HG02623 (cell line): ENCODE measurements at regions not wholly inside any gene's neighbourhood (a gene's known extent, or its start where the extent isn't known, plus 50 kb on each side); places are given as distances from the start of the nearest gene placed in this dataset.
"Not testable (repeated sequence)": the region's sequence is repeated elsewhere in the genome, so short reads cannot be mapped to it uniquely, and the experiment has no call there.

Source experiments
- ATAC-seq: cut with Tn5 transposase; IDR thresholded peaks from one replicate; pipeline ENCODE4 v1.9.1; 2021; ENCODE audit warnings: moderate library complexity; ENCODE audit not compliant: unreplicated experiment

DNA sequence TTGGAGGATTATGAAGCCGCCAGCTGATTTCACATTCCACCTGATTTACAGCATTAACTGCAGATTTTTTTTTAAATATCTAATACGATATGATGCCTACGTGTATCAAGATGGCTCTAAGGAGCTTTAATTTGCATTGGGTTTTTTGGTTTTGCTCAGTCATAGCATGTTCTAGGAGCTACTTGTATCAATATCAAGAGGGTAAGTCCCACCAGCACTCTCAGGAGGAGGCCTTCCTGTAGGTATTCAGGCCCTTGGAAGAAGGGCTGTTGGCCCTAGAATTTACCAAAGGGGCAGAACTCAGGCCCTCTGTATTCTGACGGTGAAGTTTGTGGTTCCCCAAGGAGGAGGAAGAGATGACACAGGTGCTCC, 97.2 kb upstream of the IPO5 start:
- no peak for ATAC-seq

DNA sequence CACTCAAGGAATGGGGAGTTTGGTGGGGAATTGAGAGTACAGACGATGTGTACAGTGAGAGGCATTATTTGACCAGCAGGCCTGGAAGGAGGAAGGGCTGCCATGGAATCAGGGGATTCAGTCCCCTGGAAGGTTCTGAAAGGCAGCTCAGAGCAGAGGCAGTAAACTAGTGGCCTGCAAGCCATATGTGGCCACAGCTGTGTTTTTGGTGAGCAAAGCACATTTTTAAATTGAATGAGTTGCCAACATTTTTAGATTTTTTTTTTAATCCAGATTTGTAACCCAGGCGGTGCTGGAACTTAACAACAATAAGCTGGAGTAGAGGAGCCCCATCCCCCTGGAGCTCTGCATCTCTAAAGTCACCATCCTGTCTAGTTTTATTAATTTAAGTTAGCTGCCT, 95.3 kb upstream of the IPO5 start:
- no peak for ATAC-seq

DNA sequence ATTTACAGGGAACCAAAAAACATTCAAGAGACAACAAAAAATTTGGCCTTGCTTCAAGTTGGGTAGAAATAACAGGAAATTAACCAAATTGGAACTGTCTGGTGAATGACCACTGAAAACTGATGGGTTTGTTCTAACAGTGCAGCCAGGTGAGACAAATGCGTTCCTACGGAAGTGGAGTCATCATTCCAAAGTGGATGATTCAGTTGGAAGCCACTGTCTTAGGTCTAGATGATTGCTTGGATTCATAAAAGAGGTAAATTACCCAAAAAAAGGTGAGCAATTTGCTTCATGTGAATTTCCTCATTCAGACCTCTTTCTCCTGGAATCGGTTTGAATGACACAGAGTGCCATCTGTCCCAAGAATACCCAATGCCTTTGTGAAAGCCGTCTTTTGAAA, 87.1 kb upstream of the IPO5 start:
- ATAC-seq, result no peak

DNA sequence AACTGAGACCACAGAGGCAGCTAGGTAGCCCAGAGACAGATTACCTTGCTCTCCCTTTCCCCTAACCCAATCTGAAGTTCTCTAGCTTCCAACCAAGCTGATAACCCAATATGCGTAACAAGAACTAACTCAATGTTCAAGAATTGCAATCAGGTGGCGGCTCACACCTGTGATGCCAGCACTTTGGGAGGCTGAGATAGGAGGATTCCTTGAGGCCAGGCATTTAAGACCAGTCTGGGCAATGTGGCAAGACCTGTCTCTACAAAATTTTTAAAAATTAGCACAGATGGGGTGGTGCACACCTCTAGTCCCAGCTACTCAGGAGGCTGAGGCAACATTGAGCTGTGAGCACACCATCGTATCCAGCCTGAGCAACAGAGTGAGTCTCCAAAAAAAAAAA, 86.7 kb upstream of the IPO5 start:
- no peak for ATAC-seq

DNA sequence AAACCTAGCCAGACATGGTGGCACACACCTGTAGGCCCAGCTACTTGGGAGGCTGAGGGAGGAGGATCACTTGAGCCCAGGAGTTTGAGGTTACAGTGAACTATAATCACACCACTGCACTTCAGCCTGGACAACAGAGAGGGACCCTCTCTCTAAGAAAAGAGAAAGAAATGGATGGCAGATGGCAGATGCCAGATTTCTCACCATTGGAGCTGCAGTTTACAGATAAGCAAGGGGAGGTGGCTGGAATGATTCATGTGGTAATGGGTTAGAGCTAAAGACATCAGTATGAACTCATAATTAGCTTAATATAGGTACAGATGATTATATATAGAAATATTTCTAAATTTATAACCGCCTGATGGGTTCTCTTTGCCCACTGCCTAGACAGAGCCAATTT, 80.1 kb upstream of the IPO5 start:
- ATAC-seq, result no peak

DNA sequence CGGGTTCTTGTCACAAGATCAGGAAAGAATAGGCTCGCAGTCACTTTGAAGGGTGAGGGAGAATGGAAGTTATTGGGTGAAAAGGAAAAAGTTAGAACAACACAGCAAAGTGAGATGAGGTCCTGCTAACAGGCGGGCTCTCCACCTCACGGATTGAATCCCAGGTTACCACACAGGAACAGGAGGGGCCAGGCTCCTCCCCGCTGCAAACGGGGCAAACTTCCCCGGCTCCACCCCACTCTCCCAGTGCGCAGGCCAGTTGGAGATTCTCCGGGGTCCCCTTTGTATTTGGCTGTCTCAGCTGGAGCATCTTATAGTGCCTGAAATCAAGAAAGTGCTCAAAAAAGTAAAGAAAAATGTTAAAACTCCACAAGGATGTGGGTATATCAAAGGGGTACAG, 78.3 kb upstream of the IPO5 start:
- ATAC-seq, result no peak

DNA sequence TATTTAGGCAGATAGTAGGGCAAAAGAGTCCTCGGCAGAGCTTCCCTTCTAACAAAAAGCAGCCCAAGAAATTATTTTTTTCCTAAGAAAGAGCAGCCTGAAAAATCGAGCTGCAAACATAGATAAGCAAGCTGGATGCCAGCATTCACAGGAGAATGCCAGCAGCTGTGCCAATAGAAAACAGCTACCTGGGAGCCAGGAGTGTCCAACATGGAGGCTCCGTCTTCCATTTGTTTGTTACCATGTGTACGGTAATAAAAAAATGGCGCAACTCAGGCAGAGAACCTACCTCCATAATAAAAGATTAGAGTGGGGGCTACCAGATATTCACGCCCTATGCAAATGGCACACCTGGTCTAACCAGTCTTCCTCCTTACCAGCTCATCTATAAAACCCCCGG, 77.6 kb upstream of the IPO5 start:
- ATAC-seq, result no peak

DNA sequence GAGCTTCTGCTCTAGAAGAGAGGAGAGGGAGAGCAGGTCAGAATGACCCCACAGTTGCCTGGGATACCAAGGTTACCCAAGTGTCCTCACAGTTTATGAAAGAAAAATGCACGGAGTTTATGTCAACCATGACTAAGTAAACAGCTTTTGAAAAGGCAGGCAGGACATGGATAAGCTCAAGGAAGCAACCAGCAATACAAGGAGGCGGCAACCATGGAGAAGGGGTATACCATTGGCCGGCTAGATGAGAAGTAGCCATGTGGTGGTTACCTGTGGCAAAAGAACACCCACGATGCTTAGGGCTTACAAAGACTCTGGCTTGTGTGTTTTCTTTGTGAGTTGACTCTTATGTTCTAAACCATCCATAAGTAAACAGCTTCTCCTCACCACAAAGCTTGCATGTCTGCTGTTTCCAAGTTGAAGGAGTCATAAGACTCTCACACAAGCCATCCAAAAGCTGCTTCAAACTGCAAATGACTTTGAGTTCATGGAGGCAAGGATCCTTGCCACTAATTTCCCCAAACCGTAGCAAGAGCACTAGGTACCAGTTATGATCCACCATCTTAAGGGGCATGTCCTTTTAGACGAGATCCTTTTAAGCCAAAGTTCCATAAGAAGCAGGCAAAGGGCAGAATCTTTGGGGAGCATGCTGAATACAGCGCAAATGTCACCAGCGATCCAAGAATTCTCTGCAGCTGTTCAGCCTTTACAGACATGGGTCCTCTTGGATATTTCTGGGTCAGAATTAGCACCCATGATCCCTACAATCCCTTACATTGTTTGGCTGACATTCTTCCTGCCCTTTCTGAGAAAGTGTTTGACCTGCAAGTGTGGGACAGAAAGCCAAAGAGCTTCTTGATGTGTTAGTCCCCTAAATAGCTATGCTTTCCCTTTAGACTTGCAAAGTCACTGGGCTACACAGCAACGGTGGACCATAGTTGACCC, 74.8 kb upstream of the IPO5 start:
- no peak for ATAC-seq

DNA sequence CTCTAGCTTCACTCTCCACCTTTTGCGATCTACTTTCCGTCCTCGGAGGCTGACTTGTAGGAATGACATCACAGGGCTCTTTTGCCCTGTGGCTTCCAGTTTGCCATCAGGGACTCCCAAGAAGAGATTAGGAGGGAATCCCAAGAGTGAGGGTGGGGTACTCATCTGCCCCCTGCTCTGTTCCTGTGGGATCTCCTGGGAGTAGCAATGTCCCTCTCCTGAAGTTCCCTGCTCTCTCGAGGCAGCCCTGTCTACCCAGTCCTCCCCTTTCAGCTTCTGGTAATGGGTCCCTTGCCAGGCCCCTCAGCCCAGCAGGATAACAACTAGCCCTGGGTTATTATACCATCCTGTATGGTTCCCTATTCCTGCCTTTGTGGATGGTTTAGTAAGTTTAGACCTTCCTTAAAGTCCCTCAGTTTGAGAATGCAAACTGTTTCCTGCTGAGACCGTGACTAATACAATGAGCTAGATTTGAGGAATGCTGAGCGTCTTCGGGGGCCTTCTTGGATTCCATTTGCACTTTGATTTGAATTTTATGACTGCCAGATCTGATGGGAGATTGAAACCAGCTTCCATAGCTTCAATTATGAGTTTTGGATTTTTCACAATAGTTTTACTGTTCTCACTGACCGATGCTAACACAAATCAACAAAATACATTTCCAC, 73.7 kb upstream of the IPO5 start:
- ATAC-seq, result no peak

DNA sequence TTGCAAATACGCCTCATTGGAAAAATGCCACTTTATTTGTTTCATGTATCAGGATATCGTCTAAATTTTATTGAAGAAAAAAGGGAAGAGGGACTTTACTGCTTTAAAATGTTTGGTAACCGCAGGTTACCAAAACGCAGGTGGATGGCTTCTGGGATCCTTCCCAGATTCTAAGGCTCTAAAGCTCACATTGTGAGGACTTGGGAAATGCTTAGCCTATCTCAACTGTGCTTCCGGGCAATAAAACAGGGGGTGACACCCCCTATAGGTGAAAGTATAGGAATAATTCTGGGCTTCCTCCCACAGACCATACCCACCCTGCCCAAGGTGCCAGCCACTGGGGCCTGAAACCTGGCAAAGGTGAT, 73.2 kb upstream of the IPO5 start:
- ATAC-seq, result no peak

DNA sequence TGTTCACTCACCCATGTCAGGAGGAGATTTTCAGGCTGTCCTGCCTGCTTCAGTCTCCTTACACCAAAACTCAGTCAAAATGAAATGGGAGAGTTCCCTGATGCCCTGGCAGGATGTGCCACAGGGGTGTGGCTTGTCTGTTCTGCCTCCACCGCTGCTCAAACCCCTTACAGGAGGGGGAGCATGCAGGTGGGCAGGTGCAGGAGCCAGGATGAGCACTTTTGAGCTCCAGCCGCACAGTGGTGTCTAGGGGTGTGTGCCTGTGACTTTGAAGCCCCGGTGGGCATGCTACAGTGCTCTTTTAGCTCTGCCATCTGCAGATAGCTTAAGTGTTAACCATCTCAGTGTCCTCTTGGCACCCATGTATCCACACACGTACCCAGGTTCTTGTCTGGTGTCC, 71.9 kb upstream of the IPO5 start:
- no peak for ATAC-seq

DNA sequence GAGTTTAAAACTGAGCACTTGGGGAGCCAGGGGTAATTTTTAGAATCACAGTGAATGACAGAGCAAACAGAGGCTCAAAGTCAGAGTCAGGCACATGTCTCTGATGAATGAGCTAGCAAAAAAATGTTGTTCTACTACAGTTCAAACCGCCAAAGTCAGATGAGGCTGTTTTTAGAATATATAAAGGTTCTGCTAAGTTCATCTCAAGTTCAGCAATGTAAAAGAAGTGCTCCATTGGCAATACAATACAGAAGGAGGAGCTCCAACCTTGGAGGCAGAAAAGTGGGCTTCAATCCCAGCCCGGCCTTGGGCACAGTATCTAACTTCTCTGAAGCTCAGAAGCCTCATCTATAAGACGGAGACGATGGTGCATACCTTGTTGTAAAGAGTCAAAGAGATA, 70.1 kb upstream of the IPO5 start:
- ATAC-seq, result no peak

DNA sequence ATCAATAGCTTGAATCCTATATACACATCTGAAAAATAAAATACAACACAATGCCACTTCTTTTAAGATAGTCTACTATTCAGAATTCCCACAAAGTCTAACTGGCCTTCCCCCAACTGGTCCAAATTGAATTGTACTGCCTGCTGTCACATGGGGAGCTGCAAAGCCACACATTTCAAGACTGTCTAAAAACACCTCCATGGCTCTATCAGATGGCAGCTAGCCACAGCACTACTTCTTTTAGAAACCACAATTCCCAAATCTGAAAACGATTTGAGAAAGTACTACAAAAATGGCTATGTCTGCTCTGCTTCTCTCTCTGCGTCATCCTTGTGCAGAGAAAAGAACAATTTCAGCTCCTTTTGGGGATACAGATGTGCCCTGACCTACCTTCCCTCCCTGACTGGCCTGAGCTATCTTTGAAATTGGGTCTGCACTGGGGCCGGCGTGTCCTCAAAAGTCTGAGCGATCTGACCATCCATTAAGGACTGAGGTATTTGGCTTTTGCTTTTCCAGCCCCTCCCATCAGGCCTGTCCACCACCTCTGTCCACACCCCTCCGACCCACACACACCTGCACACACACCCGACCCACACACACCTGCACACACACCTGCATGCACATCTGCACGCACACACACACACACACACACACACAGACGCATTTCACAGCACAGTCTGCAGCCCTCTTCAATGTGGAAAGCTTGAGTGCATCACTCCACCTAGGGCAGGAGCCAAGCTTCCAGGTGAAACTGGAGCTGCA, 68.6 kb upstream of the IPO5 start:
- ATAC-seq, result no peak

DNA sequence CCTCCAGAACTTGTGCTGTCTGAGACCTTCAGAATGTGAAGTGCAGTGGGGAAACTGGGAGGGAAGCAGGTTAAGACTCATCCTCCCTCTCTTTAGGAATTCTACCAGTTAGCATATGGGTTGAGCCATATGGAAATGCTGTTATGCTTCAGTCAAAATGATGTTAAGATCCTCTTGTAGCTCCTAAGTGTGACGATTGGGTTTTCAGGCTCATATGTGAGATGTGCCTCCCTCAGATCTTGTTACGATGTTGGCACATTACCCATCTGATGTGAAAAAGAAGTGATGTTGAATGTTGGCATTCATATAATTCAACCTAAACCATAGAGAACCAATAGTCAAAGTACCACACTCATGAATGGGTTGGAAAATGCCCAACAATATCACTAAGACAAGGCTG, 67.8 kb upstream of the IPO5 start:
- ATAC-seq, result no peak

DNA sequence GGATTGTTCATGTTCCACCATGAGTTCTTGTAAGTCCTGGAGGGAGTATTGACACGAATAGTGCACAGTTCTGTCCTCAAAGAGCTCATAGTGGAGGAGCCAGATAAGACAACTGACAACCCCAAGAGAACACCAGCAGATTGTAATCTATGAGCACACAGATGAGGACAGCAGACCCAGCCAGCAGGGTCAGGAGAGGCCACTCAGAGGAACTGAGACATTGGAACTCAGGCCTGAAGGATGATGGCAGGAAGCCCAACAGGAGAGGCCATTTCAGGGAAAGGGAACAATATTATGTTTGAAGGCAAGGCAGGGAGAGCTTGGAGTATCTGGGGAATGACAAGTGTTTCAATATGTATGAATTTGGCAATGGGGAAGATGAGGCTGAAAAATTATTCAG, 63.7 kb upstream of the IPO5 start:
- no peak for ATAC-seq

DNA sequence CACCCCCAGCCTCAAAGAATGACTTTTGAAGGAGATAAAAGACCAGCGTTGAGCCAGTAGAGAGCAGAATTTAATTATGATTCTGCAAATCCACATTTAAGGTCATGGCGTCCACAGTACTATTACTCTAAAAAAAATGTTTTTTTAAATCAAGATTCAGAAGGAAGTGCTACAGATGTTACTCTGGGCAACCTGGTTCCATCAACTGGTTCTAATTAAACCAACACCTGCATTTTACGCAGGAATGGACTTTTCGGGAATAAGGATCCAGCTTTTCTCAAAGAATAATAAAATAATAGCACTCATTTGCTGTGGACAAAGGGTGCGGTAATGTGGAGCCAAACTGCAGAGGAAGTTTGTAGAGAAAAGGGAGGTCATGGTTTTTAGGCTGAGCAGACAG, 62.9 kb upstream of the IPO5 start:
- no peak for ATAC-seq

DNA sequence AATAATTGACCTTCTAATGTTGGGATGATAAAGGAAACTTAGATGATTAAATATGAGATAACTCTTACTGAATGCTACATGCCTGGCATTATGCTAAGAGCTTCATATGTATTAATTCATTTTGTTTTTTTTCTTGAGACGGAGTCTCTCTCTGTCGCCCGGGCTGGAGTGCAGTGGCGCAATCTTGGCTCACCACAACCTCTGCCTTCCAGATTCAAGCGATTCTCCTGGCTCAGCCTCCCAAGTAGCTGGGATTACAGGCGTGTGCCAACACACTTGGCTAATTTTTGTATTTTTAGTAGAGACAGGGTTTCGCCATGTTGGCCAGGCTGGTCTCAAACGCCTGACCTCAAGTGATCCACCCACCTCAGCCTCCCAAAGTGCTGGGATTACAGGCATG, 61.5 kb upstream of the IPO5 start:
- not testable (repeated sequence) for ATAC-seq

DNA sequence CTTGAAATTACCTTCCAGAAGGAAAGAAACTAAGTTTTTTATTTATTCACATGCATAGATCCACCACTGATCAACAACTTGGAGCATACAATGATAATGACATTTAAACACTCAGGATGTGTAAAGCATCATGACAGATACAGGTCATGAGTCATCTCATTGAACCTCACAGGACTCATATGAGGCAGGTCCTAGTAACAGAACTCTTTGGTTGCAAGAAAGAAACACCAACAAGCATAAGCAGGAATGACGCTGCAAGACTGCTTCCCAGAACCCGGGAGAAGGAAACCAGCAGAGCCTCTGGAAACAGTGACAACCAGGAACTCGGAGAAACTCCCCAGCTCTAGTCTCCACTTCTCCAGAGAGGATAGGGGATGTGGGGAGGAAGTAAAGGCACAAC, 60.8 kb upstream of the IPO5 start:
- ATAC-seq, result no peak

DNA sequence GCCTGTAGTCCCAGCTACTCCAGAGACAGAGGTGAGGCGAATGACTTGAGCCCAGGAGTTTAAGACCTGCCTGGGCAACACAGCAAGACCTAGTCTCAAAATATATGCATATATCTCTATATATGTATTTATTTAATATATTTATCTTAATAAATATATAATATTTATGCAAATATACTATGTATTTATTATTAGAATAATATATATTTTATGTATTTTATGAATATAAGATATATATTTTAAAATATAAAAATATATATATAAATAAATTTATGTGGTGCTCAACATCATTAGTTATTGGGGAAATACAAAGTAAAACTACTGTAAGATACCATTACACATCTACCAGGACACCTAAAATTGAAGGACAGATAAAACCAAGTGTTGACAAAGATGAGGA, 58.1 kb upstream of the IPO5 start:
- no peak for ATAC-seq

DNA sequence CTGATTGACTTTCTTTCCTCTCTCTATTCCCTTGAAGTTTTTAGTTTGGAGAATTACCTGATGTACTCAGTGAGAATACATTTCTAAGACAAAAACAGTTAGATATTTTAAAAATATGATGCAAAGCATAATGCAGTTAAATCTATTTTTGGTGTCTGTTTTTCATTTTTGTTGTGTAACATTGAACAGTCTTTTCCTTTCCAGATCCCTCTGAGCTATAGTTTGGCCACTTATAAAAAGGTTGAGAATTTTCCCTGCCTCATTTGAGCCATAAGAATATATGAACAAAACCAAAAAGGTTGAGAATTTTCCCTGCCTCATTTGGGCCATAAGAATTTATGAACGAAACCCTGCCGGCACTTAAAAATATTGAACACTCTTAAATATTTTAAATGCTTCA, 57.0 kb upstream of the IPO5 start:
- no peak for ATAC-seq

DNA sequence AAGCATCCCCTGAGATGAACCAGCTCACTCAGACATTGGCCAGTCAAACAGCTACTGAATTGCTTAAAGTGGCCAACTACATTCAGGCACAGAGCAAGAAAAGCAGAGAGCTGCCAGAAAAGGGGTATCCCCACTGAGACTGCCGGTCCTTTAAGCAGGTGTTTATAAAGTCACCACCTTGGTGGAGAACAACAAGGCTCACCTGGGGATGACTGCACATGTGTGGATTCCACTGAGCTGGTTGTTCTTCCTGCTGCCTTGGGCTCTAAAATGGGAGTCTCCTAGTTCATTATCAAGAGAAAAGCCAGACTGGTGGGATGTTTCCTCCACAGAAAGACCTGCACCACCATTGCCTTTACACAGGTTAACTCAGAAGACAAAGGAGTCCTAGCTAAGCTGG, 51.8 kb upstream of the IPO5 start:
- no peak for ATAC-seq
